ENCODE measurements at regions not wholly inside any gene's neighbourhood (a gene's known extent, or its start where the extent isn't known, plus 50 kb on each side); places are given as distances from the start of the nearest gene placed in this dataset.

DNA sequence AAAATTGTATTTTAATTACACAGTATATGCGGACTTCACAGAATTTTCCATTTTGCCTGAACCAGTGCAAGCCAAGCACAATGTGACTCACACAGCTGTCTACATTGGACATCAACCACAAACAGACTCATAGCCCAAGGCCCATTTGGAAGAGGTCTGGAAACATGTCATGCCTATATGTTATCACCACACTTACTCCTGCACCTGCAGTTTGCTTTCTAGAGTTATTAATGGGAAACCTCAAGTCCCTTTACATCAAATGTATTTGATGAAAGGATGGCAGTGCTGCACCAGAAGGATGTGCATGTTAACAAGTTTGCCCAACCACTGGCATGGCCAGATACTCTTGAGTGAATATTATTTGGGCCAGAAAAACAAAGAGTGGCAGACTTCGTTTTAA is 548.9 kb upstream of the CDH2 start:
- H3K9me3 ChIP-seq (ENCODE audit: control insufficient read depth, low read depth, low read length): no peaks in the 10 kb centered on the region
- H3K27me3 ChIP-seq (ENCODE audit: control insufficient read depth, extremely low read depth, insufficient read depth, low read length): no peaks in the 10 kb centered on the region
- no peaks in the 10 kb centered on the region for H3K36me3 ChIP-seq (ENCODE audit: control insufficient read depth in 2 of 2, extremely low read depth in 1 of 2, insufficient read depth in 2 of 2, low read length in 2 of 2)
- H3K27ac ChIP-seq (ENCODE audit: control insufficient read depth, insufficient read depth, low read length): no peak overlapping the region
- no peak overlapping the region for H3K4me2 ChIP-seq (ENCODE audit: control insufficient read depth, extremely low read depth, insufficient read depth, low read depth, low read length)
- peak; percentile 79 for FAIRE-seq
- no peaks in the 10 kb centered on the region for H3K79me2 ChIP-seq (ENCODE audit: control insufficient read depth, insufficient read depth, low read length)
- peak; percentile 42 for DNase-seq (ENCODE audit: low read depth, low spot score)
- H3K4me3 ChIP-seq (ENCODE audit: control insufficient read depth in 2 of 3, extremely low read depth in 1 of 3, insufficient read depth in 2 of 3, low read depth in 1 of 3, low read length in 3 of 3): no peak overlapping the region
- no peak overlapping the region for H2AFZ ChIP-seq (ENCODE audit: control insufficient read depth, low read length)
- peaks cover 2% of the 10 kb centered on the region for H3K4me1 ChIP-seq (ENCODE audit: control insufficient read depth, extremely low read depth, insufficient read depth, low read length)
- TF ChIP-seq EZH2 (IDR thresholded peaks at IDR 0.05; ENCODE audit: low read length): no peak
- TF ChIP-seq, protein P1, sequence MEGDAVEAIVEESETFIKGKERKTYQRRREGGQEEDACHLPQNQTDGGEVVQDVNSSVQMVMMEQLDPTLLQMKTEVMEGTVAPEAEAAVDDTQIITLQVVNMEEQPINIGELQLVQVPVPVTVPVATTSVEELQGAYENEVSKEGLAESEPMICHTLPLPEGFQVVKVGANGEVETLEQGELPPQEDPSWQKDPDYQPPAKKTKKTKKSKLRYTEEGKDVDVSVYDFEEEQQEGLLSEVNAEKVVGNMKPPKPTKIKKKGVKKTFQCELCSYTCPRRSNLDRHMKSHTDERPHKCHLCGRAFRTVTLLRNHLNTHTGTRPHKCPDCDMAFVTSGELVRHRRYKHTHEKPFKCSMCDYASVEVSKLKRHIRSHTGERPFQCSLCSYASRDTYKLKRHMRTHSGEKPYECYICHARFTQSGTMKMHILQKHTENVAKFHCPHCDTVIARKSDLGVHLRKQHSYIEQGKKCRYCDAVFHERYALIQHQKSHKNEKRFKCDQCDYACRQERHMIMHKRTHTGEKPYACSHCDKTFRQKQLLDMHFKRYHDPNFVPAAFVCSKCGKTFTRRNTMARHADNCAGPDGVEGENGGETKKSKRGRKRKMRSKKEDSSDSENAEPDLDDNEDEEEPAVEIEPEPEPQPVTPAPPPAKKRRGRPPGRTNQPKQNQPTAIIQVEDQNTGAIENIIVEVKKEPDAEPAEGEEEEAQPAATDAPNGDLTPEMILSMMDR (optimal IDR thresholded peaks at IDR 0.05 in 1 of 3, IDR thresholded peaks at IDR 0.05 in 1 of 3, conservative IDR thresholded peaks at IDR 0.05 in 1 of 3; ENCODE audit: extremely low read depth in 1 of 3, insufficient read depth in 2 of 3, low read length in 3 of 3): no peak
- dilution Hi-C loops (cut with MboI; ENCODE audit: extremely low pct_ligation_motif_present, low sequenced_read_pairs): no loop called here
- no peak overlapping the region for H3K9ac ChIP-seq (ENCODE audit: control insufficient read depth, extremely low read depth, insufficient read depth, low read length)
- no peaks in the 10 kb centered on the region for H3K9me1 ChIP-seq (ENCODE audit: control insufficient read depth, extremely low read depth, insufficient read depth, low read length)
- H4K20me1 ChIP-seq (ENCODE audit: control insufficient read depth, extremely low read depth, insufficient read depth, low read length): no peaks in the 10 kb centered on the region

- TF ChIP-seq EZH2 (IDR thresholded peaks at IDR 0.05; ENCODE audit: low read length): no peak
- TF ChIP-seq, protein P1 (optimal IDR thresholded peaks at IDR 0.05 in 1 of 3, IDR thresholded peaks at IDR 0.05 in 1 of 3, conservative IDR thresholded peaks at IDR 0.05 in 1 of 3; ENCODE audit: extremely low read depth in 1 of 3, insufficient read depth in 2 of 3, low read length in 3 of 3): no peak
- no peaks in the 10 kb centered on the region for H3K36me3 ChIP-seq (ENCODE audit: control insufficient read depth in 2 of 2, extremely low read depth in 1 of 2, insufficient read depth in 2 of 2, low read length in 2 of 2)
- no peaks in the 10 kb centered on the region for H3K79me2 ChIP-seq (ENCODE audit: control insufficient read depth, insufficient read depth, low read length)
- H3K27ac ChIP-seq (ENCODE audit: control insufficient read depth, insufficient read depth, low read length): no peak overlapping the region
- H4K20me1 ChIP-seq (ENCODE audit: control insufficient read depth, extremely low read depth, insufficient read depth, low read length): no peaks in the 10 kb centered on the region
- dilution Hi-C loops (cut with MboI; ENCODE audit: extremely low pct_ligation_motif_present, low sequenced_read_pairs): no loop called here
- no peak overlapping the region for H3K4me2 ChIP-seq (ENCODE audit: control insufficient read depth, extremely low read depth, insufficient read depth, low read depth, low read length)
- H3K4me1 ChIP-seq (ENCODE audit: control insufficient read depth, extremely low read depth, insufficient read depth, low read length): no peaks in the 10 kb centered on the region
- no peak overlapping the region for H3K4me3 ChIP-seq (ENCODE audit: control insufficient read depth in 2 of 3, extremely low read depth in 1 of 3, insufficient read depth in 2 of 3, low read depth in 1 of 3, low read length in 3 of 3)
- no peak overlapping the region for H3K9ac ChIP-seq (ENCODE audit: control insufficient read depth, extremely low read depth, insufficient read depth, low read length)
- no peaks in the 10 kb centered on the region for H3K9me1 ChIP-seq (ENCODE audit: control insufficient read depth, extremely low read depth, insufficient read depth, low read length)
- H3K27me3 ChIP-seq (ENCODE audit: control insufficient read depth, extremely low read depth, insufficient read depth, low read length): no peaks in the 10 kb centered on the region
- FAIRE-seq (no peak), DNase-seq (ENCODE audit: low read depth, low spot score) (no peak)
- H3K9me3 ChIP-seq (ENCODE audit: control insufficient read depth, low read depth, low read length): no peaks in the 10 kb centered on the region
- H2AFZ ChIP-seq (ENCODE audit: control insufficient read depth, low read length): no peak overlapping the region
Observed at GRCh38 chr18:28723506-28723905, 546.6 kb upstream of the CDH2 start.

Data from keratinocyte (primary cell).